Activated CD8-positive, alpha-beta memory T cell treated with anti-CD3 and anti-CD28 coated beads, Interleukin-2, amount 50 U/mL, for 1 hour (primary cell): ENCODE measurements at regions not wholly inside any gene's neighbourhood (a gene's known extent, or its start where the extent isn't known, plus 50 kb on each side); places are given as distances from the start of the nearest gene placed in this dataset.

Experiments
- DNase-seq: peaks from one replicate; pipeline ENCODE4 v3.0.0-alpha.2; 2020; ENCODE audit errors: extremely low read depth

DNA sequence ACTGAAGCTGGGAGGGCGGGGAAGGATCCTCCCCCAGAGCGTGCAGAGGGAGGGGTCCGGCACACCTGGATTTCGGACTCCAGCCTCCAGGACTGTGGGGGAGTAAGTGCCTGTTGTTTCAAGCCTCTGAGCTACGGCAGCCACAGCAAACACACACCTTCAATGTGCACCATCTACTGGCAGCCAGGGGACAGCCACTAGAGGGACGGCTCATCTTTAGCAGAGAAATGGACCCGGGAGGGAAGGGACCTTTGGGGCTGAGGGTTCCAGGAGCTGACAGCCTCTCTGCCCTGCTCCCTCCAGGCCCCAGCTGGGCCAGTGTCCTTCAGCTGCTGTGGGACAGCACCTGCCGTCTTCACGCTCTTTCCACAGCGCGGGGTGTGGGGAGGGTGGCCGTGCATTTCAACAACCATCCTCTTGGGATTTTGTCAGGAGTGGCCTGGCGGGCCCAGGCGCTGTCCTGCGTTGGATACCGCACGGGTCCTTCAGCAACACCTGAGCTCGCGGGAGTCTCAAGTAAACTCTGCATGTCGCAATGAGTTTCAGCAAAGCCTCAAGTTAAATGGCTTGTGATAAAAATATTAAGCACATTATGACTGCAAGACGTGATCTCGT is 209.2 kb upstream of the C14orf180 start:
- DNase-seq: no peak

DNA sequence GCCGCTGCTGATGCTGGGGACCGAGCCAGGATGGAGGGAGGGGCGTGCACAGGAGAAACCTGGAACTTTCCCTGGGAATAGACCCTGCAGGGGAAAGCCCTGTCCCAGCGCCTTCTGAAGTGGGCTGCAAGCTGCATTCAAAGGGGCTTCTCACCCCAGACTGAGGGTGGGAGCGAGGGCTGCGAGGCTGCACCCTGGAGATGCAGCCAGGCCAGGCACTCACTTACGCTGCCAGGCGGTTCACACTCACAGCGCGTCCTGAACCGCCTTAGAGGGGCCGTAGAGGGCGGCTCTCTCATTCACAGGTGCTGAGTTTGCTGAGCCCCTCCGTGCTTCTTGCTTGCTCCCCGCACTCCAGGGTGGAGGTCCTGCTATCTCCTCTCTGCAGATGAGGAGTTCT is 208.5 kb upstream of the C14orf180 start:
- DNase-seq: no peak

DNA sequence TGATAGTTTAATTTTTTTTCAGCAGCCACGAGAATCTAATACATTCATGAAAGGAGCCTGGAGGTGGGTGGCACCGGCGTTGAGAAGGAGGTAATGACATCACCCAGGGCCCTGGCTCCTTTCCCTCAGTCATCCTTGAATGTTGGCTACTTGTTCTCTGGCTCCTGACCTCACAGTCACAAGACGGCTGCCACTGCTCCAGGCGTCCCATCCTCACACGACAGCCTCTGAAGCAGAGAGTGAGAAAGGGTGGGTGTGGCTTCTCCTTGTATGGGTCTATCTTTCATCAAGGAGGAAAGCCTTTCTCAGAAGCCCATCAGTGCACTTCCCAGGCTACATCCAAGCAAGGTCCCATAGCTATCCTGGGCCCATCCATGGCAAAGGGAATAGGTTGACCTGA is 207.6 kb upstream of the C14orf180 start:
- DNase-seq: no peak

DNA sequence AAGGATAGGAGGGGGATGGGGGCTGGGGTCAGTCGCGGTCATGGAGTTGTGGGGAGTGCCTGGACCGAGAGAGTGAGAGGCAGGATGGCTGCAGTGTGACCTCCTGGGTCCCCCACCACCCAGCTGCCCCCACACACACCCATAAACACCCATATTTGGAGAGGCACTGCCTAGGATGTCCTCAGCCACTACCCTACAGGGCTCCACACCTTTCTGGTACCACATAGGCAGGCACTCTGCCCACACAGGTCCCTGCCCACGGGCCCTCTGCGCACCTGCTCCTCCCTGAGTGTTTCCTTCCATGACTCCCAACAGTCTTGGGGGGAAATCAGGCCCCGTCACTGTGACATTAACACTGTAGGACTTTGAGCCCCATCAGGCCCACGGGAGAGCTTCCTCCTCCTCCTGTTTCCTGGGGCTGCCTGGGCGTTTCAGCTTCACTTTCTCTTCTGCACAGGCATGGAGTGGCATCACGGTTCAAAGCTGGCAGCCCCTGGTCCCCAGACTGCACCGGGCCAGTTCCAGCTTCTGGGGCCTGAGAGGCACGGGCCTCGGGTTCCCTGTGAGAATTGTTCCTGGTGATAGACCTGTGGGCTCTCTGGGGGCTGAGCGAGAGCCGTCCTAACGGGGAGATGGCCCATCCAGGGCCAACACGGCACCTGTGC is 207.0 kb upstream of the C14orf180 start:
- no peak for DNase-seq

DNA sequence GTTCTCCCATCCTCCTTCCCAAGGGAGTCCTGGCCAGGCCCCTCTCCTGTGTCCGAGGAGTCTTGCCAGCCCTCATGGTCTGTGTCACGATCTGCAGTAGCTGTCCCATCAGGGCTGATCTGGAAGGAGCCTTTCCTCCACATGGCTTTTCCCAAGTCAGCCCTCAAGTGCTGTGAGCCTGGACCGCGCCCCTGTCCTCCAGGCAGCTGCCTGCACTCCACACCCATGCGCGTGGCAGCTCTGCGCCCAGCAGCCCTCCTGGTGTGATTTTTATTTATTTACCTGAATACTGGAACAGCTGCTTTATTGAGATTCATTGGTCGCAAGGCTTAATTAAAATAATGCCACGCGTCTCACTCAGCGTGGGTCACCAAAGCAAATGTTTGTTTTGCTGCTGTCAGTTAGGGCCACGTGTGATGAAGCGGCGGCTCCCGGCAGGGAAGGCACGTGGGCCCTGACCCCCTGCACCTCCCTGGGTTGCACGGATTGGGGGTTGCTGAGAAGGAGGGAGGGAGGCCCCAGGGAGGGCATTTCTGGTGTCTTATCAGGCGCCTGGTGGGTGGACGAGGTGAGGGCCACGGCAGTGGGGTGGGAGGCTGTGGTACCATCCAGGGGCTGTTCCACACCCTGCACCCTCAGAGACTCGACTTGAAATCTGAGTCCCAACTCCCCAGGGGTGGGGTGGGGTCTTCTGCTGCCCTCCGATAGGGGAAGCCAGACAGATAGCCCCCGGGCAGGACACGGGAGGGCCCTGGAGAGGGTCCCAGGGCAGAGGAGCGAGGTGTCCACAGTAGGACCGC is 206.3 kb upstream of the C14orf180 start:
- no peak for DNase-seq

DNA sequence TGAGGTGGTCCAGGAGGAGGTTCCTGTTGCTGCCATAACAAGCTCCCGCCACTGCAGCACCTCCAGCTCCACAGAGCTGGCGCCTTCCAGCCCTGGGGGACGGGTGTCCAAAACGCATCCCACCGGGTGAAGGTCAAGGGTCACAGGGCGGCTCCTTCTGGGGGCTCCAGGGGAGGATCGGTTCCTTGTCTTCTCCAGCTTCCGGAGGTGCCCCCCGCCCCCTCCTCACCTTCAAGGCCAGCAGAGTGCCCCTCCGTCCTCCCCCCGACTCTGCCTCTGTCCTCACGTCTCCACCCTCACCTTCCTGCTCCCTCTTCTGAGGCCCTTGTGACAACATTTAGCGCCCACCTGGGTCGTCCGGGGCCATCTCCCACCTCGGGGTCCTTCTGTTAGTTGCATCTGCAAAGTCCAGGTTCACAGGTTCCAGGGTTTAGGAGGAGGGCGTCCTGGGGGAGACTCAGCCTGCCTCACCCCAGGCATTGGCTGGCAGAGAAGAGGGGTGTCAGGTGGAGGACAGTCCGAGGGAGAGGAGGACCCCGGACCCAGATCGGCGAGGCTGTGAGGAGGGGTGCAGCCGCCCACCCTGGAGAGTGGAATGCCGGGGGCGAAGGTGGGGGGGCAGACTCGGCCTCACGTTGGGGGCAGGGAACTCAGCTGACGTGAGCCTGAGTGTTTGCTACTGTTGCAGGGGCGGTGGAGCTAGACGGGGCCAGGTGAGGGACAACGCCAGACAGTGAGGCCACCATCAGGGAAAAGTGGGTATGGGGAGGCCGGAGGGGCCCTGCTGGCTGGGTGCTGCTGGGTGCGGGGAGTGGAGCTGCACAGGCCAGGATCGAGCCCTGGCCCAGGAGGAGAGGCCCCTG is 205.5 kb upstream of the C14orf180 start:
- DNase-seq: no peak

DNA sequence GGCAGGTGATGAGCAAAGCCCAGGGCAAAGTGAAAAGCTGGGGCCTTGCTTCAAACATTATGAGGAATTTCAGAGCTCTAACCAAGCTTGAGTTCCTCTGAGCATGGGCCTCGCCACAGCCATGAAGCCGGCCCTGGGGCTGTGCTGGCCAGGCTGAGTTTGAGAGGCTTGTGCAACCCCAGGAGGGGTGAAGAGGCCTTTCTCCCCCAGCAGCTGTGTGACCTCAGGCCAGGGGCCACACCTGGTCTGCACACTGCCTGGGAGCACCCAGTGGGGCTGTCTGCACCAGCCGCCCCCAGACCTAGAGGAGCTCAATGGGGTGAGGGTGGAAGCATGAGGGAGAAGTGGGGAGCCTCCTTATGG is 204.9 kb upstream of the C14orf180 start:
- DNase-seq: no peak

DNA sequence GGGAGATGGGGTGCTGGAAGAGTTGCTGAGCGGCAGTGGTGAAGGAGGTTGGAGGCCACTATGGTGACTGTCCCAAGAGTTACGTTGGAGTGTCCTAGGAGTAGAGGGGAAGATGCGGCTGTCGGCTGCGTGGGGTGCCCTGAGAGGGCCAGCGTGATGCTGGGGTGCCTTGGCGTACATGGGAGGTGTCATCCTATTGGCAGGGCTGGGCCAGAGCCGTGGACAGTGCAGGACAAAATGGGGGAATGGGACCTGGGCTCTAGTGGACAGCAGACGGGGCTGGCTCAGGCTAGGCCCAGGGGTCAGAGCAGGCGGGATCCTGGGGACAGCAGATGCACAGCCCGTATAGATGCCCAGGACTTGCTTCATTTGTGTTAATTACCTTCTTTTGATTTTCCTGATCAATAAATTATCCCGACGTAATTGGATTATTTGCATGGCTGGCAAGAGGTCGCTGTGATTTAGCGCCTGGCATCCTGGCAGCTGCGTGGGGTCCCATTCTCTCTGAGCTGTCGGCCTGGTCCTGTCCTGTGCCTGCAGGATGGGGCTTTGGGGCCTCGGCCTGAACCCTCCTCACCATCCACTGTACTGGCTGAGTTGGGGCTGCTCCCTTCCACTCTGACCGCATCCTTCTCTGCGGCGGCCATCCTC is 203.9 kb upstream of the C14orf180 start:
- no peak for DNase-seq

DNA sequence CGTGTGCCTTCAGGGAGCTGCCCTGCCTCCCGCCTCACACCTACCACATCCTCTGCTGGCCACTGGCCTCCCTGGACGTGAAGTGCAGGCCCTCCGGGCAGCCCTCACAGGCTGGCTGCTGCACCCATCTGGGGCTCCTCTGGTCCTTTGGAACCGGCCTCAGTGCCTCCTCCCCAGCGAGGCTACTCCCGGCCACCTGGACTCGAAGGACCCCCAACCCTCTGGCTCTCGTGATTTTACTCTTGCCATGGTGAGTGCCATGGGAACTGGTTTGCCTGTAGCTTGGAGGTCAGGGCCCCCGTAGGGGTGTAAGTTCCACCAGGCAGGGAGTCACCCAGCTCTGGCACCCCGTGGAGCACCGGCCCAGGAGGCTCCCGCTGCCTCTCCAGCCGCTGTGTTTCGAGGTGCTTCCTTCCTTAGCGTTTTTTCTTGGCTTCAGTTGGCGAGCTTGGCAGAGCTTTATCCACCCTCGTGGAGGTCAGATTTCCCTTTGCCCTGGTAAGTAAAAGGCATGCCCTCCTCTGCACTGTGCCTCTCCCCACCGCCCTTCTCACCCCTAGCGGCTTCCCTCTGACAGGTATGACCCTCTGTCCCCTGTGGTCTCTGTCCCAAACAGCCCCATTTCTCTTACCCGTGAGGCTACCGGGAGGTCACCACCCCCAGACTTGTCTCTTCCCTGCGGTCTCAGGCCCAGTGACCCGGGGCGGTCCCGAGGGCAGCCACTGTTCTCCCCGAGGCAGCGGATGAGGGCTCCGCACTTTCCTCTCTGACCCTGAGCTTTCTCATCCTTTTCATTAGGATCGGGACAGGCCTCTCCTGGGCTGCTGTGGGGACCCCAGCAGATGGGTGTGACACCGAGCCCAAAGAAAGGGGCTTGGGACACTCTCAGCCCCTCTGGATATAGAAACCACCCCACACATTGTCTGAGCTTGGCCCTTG is 203.1 kb upstream of the C14orf180 start:
- DNase-seq: no peak

DNA sequence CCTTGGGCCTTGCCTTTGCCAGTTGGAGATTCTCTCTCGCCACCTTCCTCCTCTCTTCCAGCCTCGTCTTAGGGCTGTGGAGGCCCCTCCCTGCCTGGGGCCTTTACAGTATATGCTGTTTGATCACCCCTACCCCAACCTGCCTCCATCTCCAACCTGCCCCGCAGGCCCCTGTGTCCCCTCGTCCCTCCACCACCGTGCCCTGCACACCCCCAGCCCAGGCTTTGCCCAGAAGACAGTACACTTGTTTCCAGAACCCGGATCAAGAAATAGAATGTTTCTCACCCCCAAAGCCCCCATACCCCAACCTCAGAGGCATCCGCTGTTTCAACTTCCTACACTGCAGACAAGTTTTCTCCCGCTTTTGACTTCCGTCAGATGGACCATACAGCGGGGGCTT is 202.3 kb upstream of the C14orf180 start:
- DNase-seq: no peak

DNA sequence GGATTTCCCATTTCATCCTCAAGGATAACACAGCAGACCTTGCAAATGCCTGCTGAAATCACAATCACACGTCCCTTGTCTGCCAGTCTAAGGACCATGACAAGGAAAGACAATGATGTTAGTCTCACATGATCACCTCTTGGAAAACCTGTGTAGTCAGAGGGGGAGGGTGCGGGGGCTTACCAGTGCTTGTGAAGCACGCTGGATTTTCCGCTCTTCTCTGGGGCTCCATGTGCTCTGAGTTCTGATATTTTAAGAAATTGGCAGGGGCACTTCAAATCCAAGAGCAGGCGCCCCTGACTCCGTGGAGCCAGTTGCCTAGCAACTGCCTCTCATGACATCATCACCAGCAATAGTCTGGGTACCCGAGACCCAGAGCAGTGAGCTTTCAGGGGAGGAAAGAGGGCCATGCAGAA is 200.9 kb upstream of the C14orf180 start:
- DNase-seq: no peak

DNA sequence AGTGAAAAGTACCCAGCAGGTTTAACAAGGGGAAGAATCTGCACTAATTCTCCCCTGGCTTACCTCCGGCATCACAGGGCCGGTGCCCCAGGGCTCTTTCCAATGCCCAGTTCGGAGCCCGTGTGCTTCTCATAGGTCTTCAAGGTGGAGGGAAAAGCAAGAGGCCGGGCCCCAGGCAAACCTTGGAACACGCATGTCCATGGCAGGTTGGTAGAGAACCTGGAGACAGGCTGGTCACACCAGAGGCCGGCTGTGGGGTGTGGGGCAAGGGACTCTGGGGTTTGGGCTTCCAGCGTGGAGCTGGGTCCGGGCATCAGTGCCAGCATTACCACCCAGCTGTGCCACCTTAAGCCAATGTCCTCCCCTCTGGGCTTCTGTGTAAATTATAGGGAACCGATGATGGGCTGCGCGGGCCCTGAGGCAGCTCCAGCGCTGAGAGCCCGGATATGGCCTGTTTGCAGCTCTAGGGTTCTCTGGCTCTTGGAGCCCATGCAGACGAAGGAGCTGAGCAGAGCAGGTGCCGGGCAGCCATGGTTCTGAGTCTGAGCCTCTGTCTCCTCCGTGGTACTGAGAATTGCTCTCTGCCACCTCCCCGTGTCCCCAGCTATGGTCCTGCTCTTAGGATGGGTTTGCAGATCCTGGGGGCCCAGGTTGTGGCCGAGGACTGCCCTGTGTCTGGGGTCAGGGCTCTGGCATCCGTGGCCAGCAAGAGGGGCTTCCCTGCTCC is 197.0 kb upstream of the C14orf180 start:
- no peak for DNase-seq

DNA sequence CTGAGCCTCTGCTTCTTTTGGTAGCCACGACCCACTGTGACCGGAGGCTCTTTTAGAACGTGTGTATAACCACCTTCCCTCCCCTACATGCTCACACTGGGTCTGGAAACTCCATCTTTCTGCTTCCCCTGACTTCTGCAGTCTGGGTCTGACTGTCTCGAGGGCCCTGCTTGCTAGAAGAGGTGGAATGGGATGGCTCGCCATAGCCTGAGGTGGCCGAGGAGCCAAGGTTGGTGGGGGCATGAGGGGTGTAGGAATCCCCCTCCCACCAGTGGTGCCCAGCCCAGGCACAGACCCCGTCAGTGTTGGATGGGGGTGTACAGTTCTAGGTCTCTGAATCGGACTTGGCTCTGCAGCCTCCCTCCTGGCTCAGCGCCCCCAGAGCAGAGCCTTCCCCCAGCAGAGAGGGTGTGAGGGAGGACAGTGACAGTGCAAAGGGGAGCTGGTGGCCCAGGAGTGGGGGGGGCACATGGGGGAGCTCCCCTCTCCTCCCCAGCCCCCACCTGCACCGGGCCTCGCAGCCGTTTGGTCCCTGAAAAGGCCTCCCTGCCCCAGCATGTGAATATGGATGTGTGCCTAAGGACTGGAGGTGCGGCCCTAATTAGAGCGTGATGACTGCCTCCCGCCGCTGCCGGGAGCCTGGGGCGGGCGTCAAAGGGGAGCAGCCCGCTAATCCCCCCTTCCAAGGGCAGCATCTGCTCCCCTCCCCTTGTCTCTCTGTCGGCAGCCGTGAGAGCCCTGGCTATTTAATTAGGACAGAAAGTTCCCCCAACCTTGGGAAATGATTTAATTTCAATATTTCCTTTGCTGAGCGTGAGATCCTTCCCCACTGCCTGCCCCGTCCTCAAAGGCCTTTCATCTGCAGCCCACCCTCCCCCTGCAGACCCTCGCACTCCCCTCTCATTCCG is 196.2 kb upstream of the C14orf180 start:
- DNase-seq: no peak

DNA sequence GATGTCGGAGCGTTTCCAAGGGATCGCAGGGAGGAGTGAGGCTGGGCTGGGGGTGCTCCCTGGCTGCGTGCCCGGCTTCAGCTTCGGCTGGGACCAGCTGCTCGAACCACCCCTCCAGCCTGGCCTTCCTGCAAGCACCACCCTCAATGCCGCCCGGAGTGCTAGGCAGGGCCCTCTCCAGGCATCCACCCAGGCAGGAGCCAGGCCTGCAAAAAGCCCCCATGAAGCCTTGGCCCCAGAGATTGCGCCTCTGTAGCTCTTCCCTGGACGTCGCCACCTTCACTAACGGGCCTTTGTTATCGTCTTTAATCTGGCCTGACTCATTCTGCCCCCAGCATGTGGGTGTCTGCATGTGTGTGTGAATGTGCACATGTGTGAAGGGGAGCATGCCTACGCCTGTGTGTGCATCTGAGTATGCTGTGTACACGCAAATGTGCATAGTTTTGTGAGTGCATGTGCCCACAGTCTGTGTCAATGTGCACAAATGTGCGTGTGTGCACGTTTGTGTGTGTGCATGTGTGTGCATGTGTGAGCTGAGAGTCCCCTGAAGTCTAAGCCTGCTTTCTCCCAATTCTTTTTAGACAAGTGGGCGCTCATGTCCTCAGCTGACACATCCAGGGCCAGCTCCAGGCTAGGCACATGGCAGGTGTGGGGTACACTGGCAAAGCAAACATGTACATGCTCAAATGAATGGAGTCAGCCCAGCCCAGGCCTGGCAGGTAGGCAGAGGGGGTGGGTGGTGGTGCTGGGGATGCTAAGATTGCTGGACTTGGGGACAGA is 195.4 kb upstream of the C14orf180 start:
- DNase-seq: no peak

DNA sequence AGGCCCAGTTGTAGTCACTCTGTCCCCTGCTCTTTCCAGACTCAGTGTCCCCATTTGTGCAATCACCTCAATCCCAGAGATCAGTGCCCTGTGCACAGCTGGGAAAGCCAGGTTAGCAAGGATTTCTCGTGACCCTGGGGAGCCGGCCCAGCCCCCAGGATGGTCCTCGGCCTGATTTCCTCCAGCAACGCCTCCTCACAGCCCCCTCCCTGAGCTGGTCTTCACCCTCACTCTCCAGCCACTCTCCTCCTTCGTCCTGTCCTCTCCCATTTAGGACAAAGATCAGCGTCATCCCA is 194.8 kb upstream of the C14orf180 start:
- DNase-seq: no peak

DNA sequence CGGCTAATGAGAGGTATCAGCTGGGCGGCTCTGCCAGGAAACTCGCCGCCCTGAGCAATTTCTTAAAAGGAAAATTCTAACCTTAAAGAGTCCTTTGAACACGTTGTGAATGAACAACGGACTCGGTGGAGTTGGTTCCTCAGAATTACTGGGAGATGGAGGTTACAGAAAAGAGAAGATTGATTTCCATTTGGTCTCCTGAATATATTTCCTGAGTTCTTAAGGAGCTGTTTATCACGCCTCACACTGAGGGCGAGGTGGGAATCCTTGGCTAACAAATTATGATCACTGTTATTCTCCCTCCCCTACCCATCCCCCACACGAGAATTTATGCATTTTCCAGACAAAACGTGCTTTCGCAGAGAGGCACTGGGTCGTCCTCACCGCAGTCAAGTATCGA is 194.5 kb upstream of the C14orf180 start:
- DNase-seq: no peak

DNA sequence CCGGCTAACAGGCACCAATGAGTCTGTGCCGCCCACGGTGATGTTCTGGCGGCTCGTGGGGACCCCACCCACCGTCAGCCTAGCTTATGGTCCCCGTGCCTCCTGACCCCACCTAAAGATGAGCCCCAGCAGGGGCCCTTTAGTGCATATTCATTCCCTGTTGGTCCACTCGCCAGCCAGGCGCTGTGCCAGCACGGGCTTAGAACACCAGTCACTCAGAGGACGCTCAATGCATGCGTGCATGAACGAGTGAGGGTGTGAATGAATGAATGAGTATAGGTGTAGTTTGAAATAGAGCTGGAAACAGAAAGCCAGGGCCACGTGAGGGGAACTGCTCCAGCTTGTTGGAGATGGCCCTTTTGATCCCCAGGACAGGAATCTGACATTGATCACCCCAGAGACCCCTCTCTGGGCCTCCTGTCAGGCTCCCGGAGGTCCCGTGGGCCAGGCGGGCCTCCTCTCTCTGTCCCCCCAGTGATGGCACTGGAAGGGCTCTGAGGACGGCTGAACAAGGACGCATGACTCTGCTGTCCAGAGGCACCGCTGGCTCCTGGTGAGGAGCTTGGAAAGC is 193.9 kb upstream of the C14orf180 start:
- DNase-seq: no peak
